ENCODE measurements at regions not wholly inside any gene's neighbourhood (a gene's known extent, or its start where the extent isn't known, plus 50 kb on each side); places are given as distances from the start of the nearest gene placed in this dataset.
"Not testable (repeated sequence)": the region's sequence is repeated elsewhere in the genome, so short reads cannot be mapped to it uniquely, and the experiment has no call there.

GRCh38 chr2:111582090-111582489 is 301.9 kb downstream of the ANAPC1 start:
- H3K4me3 Mint-ChIP-seq; POLR2A ChIA-PET; DNase-seq; H3K4me1 Mint-ChIP-seq (ENCODE audit: low read depth); ATAC-seq; H3K27ac Mint-ChIP-seq; H3K27me3 Mint-ChIP-seq (ENCODE audit: low read depth); H3K9me3 Mint-ChIP-seq (ENCODE audit: insufficient read depth); H3K36me3 Mint-ChIP-seq (ENCODE audit: low read depth): not testable (repeated sequence)
- CTCF ChIA-PET: interaction anchor here (0.6 kb wide), 1 partner anchor 623 kb away, joined by 3 read pairs; no protein-coding TSS in a partner anchor

- DNase-seq; H3K4me3 Mint-ChIP-seq; H3K9me3 Mint-ChIP-seq (ENCODE audit: insufficient read depth); H3K36me3 Mint-ChIP-seq (ENCODE audit: low read depth); H3K4me1 Mint-ChIP-seq (ENCODE audit: low read depth); ATAC-seq; CTCF ChIA-PET; POLR2A ChIA-PET; H3K27ac Mint-ChIP-seq; H3K27me3 Mint-ChIP-seq (ENCODE audit: low read depth): not testable (repeated sequence)
These were observed 300.5 kb downstream of the ANAPC1 start for GRCh38 chr2:111583480-111583879.

GRCh38 chr2:111584540-111584939 is 299.5 kb downstream of the ANAPC1 start:
- H3K36me3 Mint-ChIP-seq (ENCODE audit: low read depth); H3K27ac Mint-ChIP-seq; POLR2A ChIA-PET; H3K27me3 Mint-ChIP-seq (ENCODE audit: low read depth); CTCF ChIA-PET; H3K4me1 Mint-ChIP-seq (ENCODE audit: low read depth); H3K9me3 Mint-ChIP-seq (ENCODE audit: insufficient read depth); H3K4me3 Mint-ChIP-seq; ATAC-seq; DNase-seq: not testable (repeated sequence)

- H3K4me3 Mint-ChIP-seq, ATAC-seq, CTCF ChIA-PET: not testable (repeated sequence)
These were observed 299.0 kb downstream of the ANAPC1 start for GRCh38 chr2:111584950-111585349.

GRCh38 chr2:111586014-111586413 is 298.0 kb downstream of the ANAPC1 start:
- H3K9me3 Mint-ChIP-seq (ENCODE audit: insufficient read depth); DNase-seq; POLR2A ChIA-PET; H3K36me3 Mint-ChIP-seq (ENCODE audit: low read depth); H3K4me1 Mint-ChIP-seq (ENCODE audit: low read depth); H3K27ac Mint-ChIP-seq; H3K27me3 Mint-ChIP-seq (ENCODE audit: low read depth); ATAC-seq; H3K4me3 Mint-ChIP-seq; CTCF ChIA-PET: not testable (repeated sequence)

More at GRCh38 chr2:111584950-111585349, 299.0 kb downstream of the ANAPC1 start:
- DNase-seq; H3K27ac Mint-ChIP-seq; H3K27me3 Mint-ChIP-seq (ENCODE audit: low read depth); H3K9me3 Mint-ChIP-seq (ENCODE audit: insufficient read depth); POLR2A ChIA-PET; H3K36me3 Mint-ChIP-seq (ENCODE audit: low read depth); H3K4me1 Mint-ChIP-seq (ENCODE audit: low read depth): not testable (repeated sequence)

GRCh38 chr2:111595072-111595471 is 288.9 kb downstream of the ANAPC1 start:
- CTCF ChIA-PET; POLR2A ChIA-PET; H3K4me1 Mint-ChIP-seq (ENCODE audit: low read depth); DNase-seq; H3K4me3 Mint-ChIP-seq; H3K27me3 Mint-ChIP-seq (ENCODE audit: low read depth); ATAC-seq; H3K9me3 Mint-ChIP-seq (ENCODE audit: insufficient read depth); H3K36me3 Mint-ChIP-seq (ENCODE audit: low read depth); H3K27ac Mint-ChIP-seq: not testable (repeated sequence)

GRCh38 chr2:111596808-111597705 is 286.9 kb downstream of the ANAPC1 start:
- ATAC-seq: peak; percentile 42
- CTCF ChIA-PET; H3K4me3 Mint-ChIP-seq; H3K9me3 Mint-ChIP-seq (ENCODE audit: insufficient read depth); POLR2A ChIA-PET; H3K27ac Mint-ChIP-seq; H3K27me3 Mint-ChIP-seq (ENCODE audit: low read depth); DNase-seq; H3K36me3 Mint-ChIP-seq (ENCODE audit: low read depth); H3K4me1 Mint-ChIP-seq (ENCODE audit: low read depth): not testable (repeated sequence)

GRCh38 chr2:111598944-111599343 is 285.0 kb downstream of the ANAPC1 start:
- DNase-seq; ATAC-seq; H3K27me3 Mint-ChIP-seq (ENCODE audit: low read depth); H3K36me3 Mint-ChIP-seq (ENCODE audit: low read depth); H3K9me3 Mint-ChIP-seq (ENCODE audit: insufficient read depth); H3K27ac Mint-ChIP-seq; H3K4me3 Mint-ChIP-seq; H3K4me1 Mint-ChIP-seq (ENCODE audit: low read depth); POLR2A ChIA-PET; CTCF ChIA-PET: not testable (repeated sequence)

GRCh38 chr2:111602259-111602658 is 281.7 kb downstream of the ANAPC1 start:
- ATAC-seq; CTCF ChIA-PET; H3K27me3 Mint-ChIP-seq (ENCODE audit: low read depth); H3K9me3 Mint-ChIP-seq (ENCODE audit: insufficient read depth); H3K4me3 Mint-ChIP-seq; H3K27ac Mint-ChIP-seq; POLR2A ChIA-PET; H3K36me3 Mint-ChIP-seq (ENCODE audit: low read depth); DNase-seq; H3K4me1 Mint-ChIP-seq (ENCODE audit: low read depth): not testable (repeated sequence)

GRCh38 chr2:111605798-111606197 is 278.2 kb downstream of the ANAPC1 start:
- H3K4me3 Mint-ChIP-seq; H3K4me1 Mint-ChIP-seq (ENCODE audit: low read depth); H3K9me3 Mint-ChIP-seq (ENCODE audit: insufficient read depth); H3K27me3 Mint-ChIP-seq (ENCODE audit: low read depth); DNase-seq; POLR2A ChIA-PET; H3K36me3 Mint-ChIP-seq (ENCODE audit: low read depth); H3K27ac Mint-ChIP-seq; ATAC-seq; CTCF ChIA-PET: not testable (repeated sequence)

- not testable (repeated sequence) for H3K27ac Mint-ChIP-seq; ATAC-seq; H3K4me1 Mint-ChIP-seq (ENCODE audit: low read depth)
These were observed 277.4 kb downstream of the ANAPC1 start for GRCh38 chr2:111606632-111607031.

GRCh38 chr2:111609146-111609844 is 274.7 kb downstream of the ANAPC1 start:
- H3K4me3 Mint-ChIP-seq: not testable (repeated sequence)

More at GRCh38 chr2:111606632-111607031, 277.4 kb downstream of the ANAPC1 start:
- H3K9me3 Mint-ChIP-seq (ENCODE audit: insufficient read depth); DNase-seq; H3K27me3 Mint-ChIP-seq (ENCODE audit: low read depth); POLR2A ChIA-PET; H3K4me3 Mint-ChIP-seq; H3K36me3 Mint-ChIP-seq (ENCODE audit: low read depth); CTCF ChIA-PET: not testable (repeated sequence)

More at GRCh38 chr2:111609146-111609844, 274.7 kb downstream of the ANAPC1 start:
- CTCF ChIA-PET; H3K9me3 Mint-ChIP-seq (ENCODE audit: insufficient read depth); H3K36me3 Mint-ChIP-seq (ENCODE audit: low read depth); H3K4me1 Mint-ChIP-seq (ENCODE audit: low read depth); DNase-seq; H3K27ac Mint-ChIP-seq; POLR2A ChIA-PET; H3K27me3 Mint-ChIP-seq (ENCODE audit: low read depth); ATAC-seq: not testable (repeated sequence)

Measured in activated CD8-positive, alpha-beta T cell treated with anti-CD3 and anti-CD28 coated beads, Interleukin-2, amount 10 ng/mL, durations not matched to agents 7 days and 5 days (primary cell).